C4-2B (cell line): ENCODE measurements at regions not wholly inside any gene's neighbourhood (a gene's known extent, or its start where the extent isn't known, plus 50 kb on each side); places are given as distances from the start of the nearest gene placed in this dataset.

Experiments used
- CTCF ChIP-seq: fragments of 450-650 bp; conservative IDR thresholded peaks from 2 replicates; pipeline ENCODE4 v1.5.1; 2017; ENCODE audit warnings: mild to moderate bottlenecking
- ZFX ChIP-seq: fragments of 450-650 bp; IDR thresholded peaks from 2 replicates; pipeline ENCODE4 v1.6.1; 2017

GRCh38 chr16:87143661-87144121 is 173.5 kb downstream of the C16orf95 start:
- TF ChIP-seq CTCF = no peak
- TF ChIP-seq ZFX = no peak
